Parathyroid adenoma (tissue), 2 donors: ENCODE measurements at regions not wholly inside any gene's neighbourhood (a gene's known extent, or its start where the extent isn't known, plus 50 kb on each side); places are given as distances from the start of the nearest gene placed in this dataset.
A peak's percentile ranks its signal among the peaks of the same experiment; 100 is the strongest.

Experiments
- H2AFZ ChIP-seq: fragments of 300-600 bp; sonication (generic); one replicate; pipeline ENCODE4 v1.7.0; 2017; ENCODE audit warnings: antibody characterized with exemption, mild to moderate bottlenecking
- H3K27ac ChIP-seq: fragments of 300-600 bp; sonication (generic); one replicate; pipeline ENCODE4 v1.7.0; 2017
- H3K27me3 ChIP-seq: fragments of 300-600 bp; sonication (generic); one replicate; pipeline ENCODE4 v1.7.0; 2017; ENCODE audit warnings: low read length; ENCODE audit not compliant: control insufficient read depth, insufficient read depth
- H3K36me3 ChIP-seq: fragments of 300-600 bp; sonication (generic); one replicate; pipeline ENCODE4 v1.7.0; 2017; ENCODE audit warnings: low read length; ENCODE audit not compliant: control insufficient read depth, insufficient read depth
- H3K4me1 ChIP-seq: fragments of 300-600 bp; sonication (generic); one replicate; pipeline ENCODE4 v1.7.0; 2017; ENCODE audit warnings: control low read depth
- H3K4me2 ChIP-seq: fragments of 300-600 bp; sonication (generic); one replicate; pipeline ENCODE4 v1.7.0; 2017; ENCODE audit warnings: low read length
- H3K4me3 ChIP-seq: fragments of 300-600 bp; sonication (generic); one replicate; pipeline ENCODE4 v1.7.0; 2017; ENCODE audit warnings: low read depth, low read length
- H3K79me2 ChIP-seq: fragments of 300-600 bp; sonication (generic); one replicate; pipeline ENCODE4 v1.7.0; 2017; ENCODE audit warnings: control low read depth
- H3K9ac ChIP-seq: fragments of 300-600 bp; sonication (generic); one replicate; pipeline ENCODE4 v1.7.0; 2017; ENCODE audit warnings: mild to moderate bottlenecking
- H3K9me3 ChIP-seq: fragments of 300-600 bp; sonication (generic); one replicate; pipeline ENCODE4 v1.7.0; 2017; ENCODE audit warnings: low read length; ENCODE audit not compliant: control insufficient read depth
- TF ChIP-seq, protein P1 (sequence below): fragments of 300-600 bp; sonication (generic); IDR thresholded peaks from one replicate; pipeline ENCODE4 v1.7.0; 2017; ENCODE audit warnings: antibody characterized with exemption, mild to moderate bottlenecking
- donor health status: primary hyperparathyroidism.

DNA sequence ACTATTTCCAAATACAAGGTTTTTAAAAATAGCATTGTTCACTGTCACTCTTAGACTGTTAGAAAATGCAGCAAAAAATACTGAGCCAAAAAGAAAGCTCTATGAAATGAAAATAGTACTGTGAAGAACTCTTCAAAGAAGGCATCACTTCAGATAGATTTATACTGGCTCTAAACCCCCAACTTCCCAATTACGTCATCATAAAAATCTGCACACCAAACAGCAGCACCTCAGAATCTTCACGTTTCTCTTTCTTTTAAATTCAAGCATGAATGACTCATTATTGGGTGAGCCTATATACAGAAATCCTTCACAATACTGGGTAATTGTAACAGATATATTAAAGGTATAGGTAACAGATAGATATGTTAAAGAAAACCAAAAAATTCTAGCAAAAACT is 208.4 kb upstream of the HTR1E start:
- H3K36me3 ChIP-seq, result no peaks in the 10 kb centered on the region
- no peak overlapping the region for H3K9ac ChIP-seq
- TF ChIP-seq, protein P1, sequence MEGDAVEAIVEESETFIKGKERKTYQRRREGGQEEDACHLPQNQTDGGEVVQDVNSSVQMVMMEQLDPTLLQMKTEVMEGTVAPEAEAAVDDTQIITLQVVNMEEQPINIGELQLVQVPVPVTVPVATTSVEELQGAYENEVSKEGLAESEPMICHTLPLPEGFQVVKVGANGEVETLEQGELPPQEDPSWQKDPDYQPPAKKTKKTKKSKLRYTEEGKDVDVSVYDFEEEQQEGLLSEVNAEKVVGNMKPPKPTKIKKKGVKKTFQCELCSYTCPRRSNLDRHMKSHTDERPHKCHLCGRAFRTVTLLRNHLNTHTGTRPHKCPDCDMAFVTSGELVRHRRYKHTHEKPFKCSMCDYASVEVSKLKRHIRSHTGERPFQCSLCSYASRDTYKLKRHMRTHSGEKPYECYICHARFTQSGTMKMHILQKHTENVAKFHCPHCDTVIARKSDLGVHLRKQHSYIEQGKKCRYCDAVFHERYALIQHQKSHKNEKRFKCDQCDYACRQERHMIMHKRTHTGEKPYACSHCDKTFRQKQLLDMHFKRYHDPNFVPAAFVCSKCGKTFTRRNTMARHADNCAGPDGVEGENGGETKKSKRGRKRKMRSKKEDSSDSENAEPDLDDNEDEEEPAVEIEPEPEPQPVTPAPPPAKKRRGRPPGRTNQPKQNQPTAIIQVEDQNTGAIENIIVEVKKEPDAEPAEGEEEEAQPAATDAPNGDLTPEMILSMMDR, result no peak
- H3K9me3 ChIP-seq, result no peaks in the 10 kb centered on the region
- no peaks in the 10 kb centered on the region for H3K79me2 ChIP-seq
- no peak overlapping the region for H3K27ac ChIP-seq
- H3K4me3 ChIP-seq, result no peak overlapping the region
- H3K4me2 ChIP-seq, result no peak overlapping the region
- no peak overlapping the region for H2AFZ ChIP-seq
- H3K27me3 ChIP-seq, result no peaks in the 10 kb centered on the region
- H3K4me1 ChIP-seq, result no peaks in the 10 kb centered on the region

DNA sequence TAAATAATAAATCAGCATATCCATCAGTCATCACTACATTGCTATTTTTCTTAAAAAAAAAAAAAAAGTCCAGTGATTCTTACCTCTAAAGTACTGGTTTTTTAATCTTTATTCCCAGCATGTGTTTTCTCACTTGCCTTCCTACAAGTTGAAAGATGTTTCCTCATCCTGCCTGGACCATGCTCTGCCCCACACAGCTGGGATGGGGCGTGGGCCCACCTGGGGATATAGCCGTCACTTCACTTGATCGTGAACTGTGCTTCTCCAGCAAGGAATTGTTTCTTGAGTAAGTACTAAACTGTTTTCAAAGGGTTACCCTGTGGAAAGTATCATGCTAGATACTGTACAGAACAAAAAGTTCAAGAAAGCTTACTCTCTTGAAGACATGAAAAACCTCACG is 212.6 kb upstream of the HTR1E start:
- no peaks in the 10 kb centered on the region for H3K27me3 ChIP-seq
- H3K4me1 ChIP-seq, result no peaks in the 10 kb centered on the region
- H2AFZ ChIP-seq, result no peak overlapping the region
- no peaks in the 10 kb centered on the region for H3K79me2 ChIP-seq
- no peak overlapping the region for H3K9ac ChIP-seq
- no peak overlapping the region for H3K27ac ChIP-seq
- no peak overlapping the region for H3K4me2 ChIP-seq
- H3K36me3 ChIP-seq, result no peaks in the 10 kb centered on the region
- H3K4me3 ChIP-seq, result no peak overlapping the region
- H3K9me3 ChIP-seq, result no peaks in the 10 kb centered on the region
- TF ChIP-seq, protein P1, result no peak

DNA sequence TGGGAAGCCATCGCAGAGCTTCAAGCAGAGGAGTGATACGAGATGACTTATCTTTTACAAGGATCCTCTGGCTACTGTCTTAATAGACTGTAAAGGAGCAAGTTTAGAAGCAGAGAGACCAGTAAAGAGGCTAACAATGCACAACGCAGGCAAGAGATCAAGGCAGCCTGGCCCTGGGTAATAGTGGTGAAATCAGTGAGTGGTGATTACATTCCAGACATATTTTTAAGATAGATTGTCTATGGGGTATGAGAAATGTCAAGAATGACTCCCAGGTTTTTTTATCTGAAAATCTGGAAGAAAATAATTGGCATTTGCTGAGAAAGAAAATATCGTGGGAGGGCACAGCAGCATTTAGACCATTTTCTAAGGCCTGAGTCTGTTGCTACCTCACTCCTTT is 213.6 kb upstream of the HTR1E start:
- no peaks in the 10 kb centered on the region for H3K4me1 ChIP-seq
- H3K27ac ChIP-seq, result no peak overlapping the region
- no peaks in the 10 kb centered on the region for H3K27me3 ChIP-seq
- H3K36me3 ChIP-seq, result no peaks in the 10 kb centered on the region
- H3K9me3 ChIP-seq, result no peaks in the 10 kb centered on the region
- no peak overlapping the region for H3K9ac ChIP-seq
- no peaks in the 10 kb centered on the region for H3K79me2 ChIP-seq
- peak overlapping the region; percentile 39 for H2AFZ ChIP-seq
- TF ChIP-seq, protein P1, result no peak
- no peak overlapping the region for H3K4me3 ChIP-seq
- no peak overlapping the region for H3K4me2 ChIP-seq

DNA sequence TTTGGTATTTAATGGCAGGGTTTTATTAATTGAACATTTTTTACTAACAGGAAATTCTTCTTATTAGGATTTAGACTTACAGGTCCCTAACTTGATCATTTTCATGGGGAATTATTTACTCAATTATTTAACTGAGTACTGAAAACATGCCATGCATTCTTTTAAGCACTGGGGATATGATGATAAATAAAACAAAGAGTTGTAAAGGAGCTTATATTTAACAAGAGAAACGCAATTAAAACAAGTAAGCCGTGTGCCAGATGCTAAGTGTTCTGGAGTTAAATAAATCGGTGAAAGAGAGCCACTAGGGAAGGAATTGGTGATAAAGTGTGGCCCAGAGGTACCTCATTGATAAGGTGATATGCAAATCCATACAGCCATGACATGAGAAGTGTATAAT is 214.2 kb upstream of the HTR1E start:
- Histone ChIP-seq H3K9ac (no peak overlapping the region), H3K36me3 (no peaks in the 10 kb centered on the region), H3K4me1 (no peaks in the 10 kb centered on the region), H3K27ac (no peak overlapping the region), H3K27me3 (no peaks in the 10 kb centered on the region), H3K79me2 (no peaks in the 10 kb centered on the region), H2AFZ (no peak overlapping the region), H3K4me3 (no peak overlapping the region), H3K4me2 (no peak overlapping the region), H3K9me3 (no peaks in the 10 kb centered on the region)
- TF ChIP-seq, protein P1, result no peak

DNA sequence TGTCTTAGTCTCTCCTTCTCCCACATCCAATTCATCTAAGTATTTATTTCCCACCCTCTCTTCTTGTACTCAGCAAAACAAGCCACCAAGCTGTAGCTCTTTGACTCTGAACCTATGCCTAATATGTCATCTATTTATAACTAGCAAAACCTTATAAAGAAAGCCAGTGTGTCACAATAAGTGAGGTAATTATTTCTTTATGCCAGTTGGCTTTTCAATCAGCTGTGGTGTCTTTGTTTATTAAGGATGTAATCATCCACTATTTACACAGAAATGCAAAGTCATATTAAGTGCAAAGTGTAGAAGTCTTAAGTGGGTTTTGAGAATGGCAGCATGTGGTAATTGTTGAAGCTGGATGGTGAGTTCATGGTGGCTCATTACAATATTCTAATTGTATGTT is 215.2 kb upstream of the HTR1E start:
- no peak overlapping the region for H3K4me2 ChIP-seq
- TF ChIP-seq, protein P1, result no peak
- no peaks in the 10 kb centered on the region for H3K9me3 ChIP-seq
- no peak overlapping the region for H3K27ac ChIP-seq
- H3K79me2 ChIP-seq, result no peaks in the 10 kb centered on the region
- H3K4me1 ChIP-seq, result no peaks in the 10 kb centered on the region
- no peaks in the 10 kb centered on the region for H3K27me3 ChIP-seq
- H3K36me3 ChIP-seq, result no peaks in the 10 kb centered on the region
- no peak overlapping the region for H3K9ac ChIP-seq
- no peak overlapping the region for H3K4me3 ChIP-seq
- no peak overlapping the region for H2AFZ ChIP-seq
